Transverse colon (tissue), 4 donors: ENCODE measurements at regions not wholly inside any gene's neighbourhood (a gene's known extent, or its start where the extent isn't known, plus 50 kb on each side); places are given as distances from the start of the nearest gene placed in this dataset.

Experiments used
- DNase-seq: peaks from one replicate; pipeline ENCODE4 v3.0.0-alpha.2; 2019
- H3K27ac ChIP-seq, 4 donors: fragments of 200-600 bp; sonication (generic); 2 replicates each; pipeline ENCODE4 v1.5.1; 2016 to 2018; ENCODE audit warnings: inconsistent platforms in 4 of 4
- H3K27me3 ChIP-seq: fragments of 200-600 bp; sonication (generic); 2 replicates; pipeline ENCODE4 v1.5.1; 2017; ENCODE audit warnings: inconsistent platforms
- H3K36me3 ChIP-seq, 4 donors: fragments of 200-600 bp; sonication (generic); 2 replicates each; pipeline ENCODE4 v1.5.1; 2017 to 2019; ENCODE audit warnings: inconsistent platforms in 4 of 4
- H3K4me1 ChIP-seq, 4 donors: fragments of 200-600 bp; sonication (generic); 2 replicates each; pipeline ENCODE4 v1.5.1; 2017 to 2020; ENCODE audit warnings: inconsistent platforms in 4 of 4
- H3K4me3 ChIP-seq, 4 donors: fragments of 200-600 bp; sonication (generic); 1 replicate in 1 of 4; 2 replicates in 3 of 4; pipeline versions ENCODE4 v1.5.1 to v1.6.1; 2017 to 2019; ENCODE audit warnings: inconsistent platforms in 4 of 4
- H3K9me3 ChIP-seq, 2 donors: fragments of 200-600 bp; sonication (generic); 2 replicates each; pipeline ENCODE4 v1.5.1; 2017 to 2019; ENCODE audit warnings: inconsistent platforms in 2 of 2
- CTCF ChIP-seq, 5 experiments: fragments of 200-600 bp in 3 of 5; fragments of 450-650 bp in 2 of 5; sonication (generic) in 3 of 5; IDR thresholded peaks; 1 replicate in 2 of 5; 2 replicates in 3 of 5; pipeline ENCODE4 v1.5.1; 2016 to 2017; ENCODE audit warnings: antibody characterized with exemption in 5 of 5, inconsistent platforms in 3 of 5, mild to moderate bottlenecking in 2 of 5, moderate library complexity in 1 of 5
- EP300 ChIP-seq: sonication (generic); formaldehyde crosslinking; IDR thresholded peaks from one replicate; pipeline ENCODE4 v1.6.1; 2017; ENCODE audit warnings: antibody characterized with exemption, low read depth
- POLR2A ChIP-seq: fragments of 450-650 bp; IDR thresholded peaks from one replicate; pipeline ENCODE4 v1.6.1; 2016; ENCODE audit warnings: antibody characterized with exemption, mild to moderate bottlenecking, moderate library complexity
- POLR2AphosphoS5 ChIP-seq, 3 donors: sonication (generic); formaldehyde crosslinking; IDR thresholded peaks; one replicate each; pipeline ENCODE4 v1.6.1; 2016; ENCODE audit warnings: antibody characterized with exemption in 3 of 3
- WGBS, 2 donors: methylation state at CpG; one replicate each; pipeline ENCODE4 v1.1.5; 2018; ENCODE audit warnings: low coverage in 1 of 2; 5-methylcytosine and 5-hydroxymethylcytosine counted together
- in situ Hi-C, 4 donors: fragments of 200-750 bp; cut with MboI; loops; one replicate each; pipeline versions ENCODE4 v1.15.0 to v1.15.1; 2017; ENCODE audit warnings: low sequenced_read_pairs in 3 of 4, low pct_ligation_motif_present in 1 of 4, low pct_unique_long_range_greater_than_20kb in 1 of 4
- intact Hi-C: fragments of 100-400 bp; cut with DNase I; formaldehyde crosslinking; loops from one replicate; pipeline ENCODE4 v1.15.1; 2023; ENCODE audit warnings: low total_unique reads

GRCh38 chr5:4191703-4192102 is 596.1 kb downstream of the IRX1 start:
- Histone ChIP-seq H3K36me3 (no peaks in the 10 kb centered on the region), H3K4me3 (no peak overlapping the region), H3K27ac (no peak overlapping the region), H3K27me3 (no peaks in the 10 kb centered on the region), H3K4me1 (no peaks in the 10 kb centered on the region), H3K9me3 (no peaks in the 10 kb centered on the region)
- DNase-seq: no peak
- in situ Hi-C loops (no loop called here), intact Hi-C loops (no loop called here)
- TF ChIP-seq CTCF (IDR thresholded peaks at IDR 0.05) (no peak), EP300 (no peak), POLR2AphosphoS5 (IDR thresholded peaks at IDR 0.05) (no peak), POLR2A (no peak)
- 79 to 89% methylated on average over 5 to 10 of the region's 10 CpGs for WGBS, 2 donors

DNA sequence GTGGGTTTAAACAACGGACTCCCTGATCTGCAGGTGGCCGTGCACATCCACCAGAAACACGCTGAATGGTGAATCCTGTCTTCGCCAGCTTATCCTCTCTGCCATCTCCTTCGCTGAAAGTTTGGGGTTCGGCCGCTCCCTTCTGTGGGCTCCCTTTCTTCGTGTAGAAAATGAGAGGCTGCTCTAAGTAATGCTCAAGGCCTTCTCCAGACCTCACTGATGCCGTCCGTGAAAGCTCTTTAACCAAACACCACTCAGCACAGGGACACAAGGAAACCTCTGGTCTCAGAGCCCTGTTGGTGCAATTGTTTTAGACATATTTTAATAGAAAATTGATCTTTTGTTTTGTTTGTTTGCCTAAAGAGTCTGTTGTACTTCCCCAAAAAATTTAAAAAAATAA is 596.5 kb downstream of the IRX1 start:
- Histone ChIP-seq H3K4me3 (no peak overlapping the region), H3K27me3 (no peaks in the 10 kb centered on the region), H3K4me1 (no peaks in the 10 kb centered on the region), H3K36me3 (no peaks in the 10 kb centered on the region), H3K27ac (no peak overlapping the region), H3K9me3 (no peaks in the 10 kb centered on the region)
- WGBS, 2 donors: 75 to 95% methylated on average over 2 to 10 of the region's 10 CpGs
- TF ChIP-seq POLR2A (no peak), POLR2AphosphoS5 (IDR thresholded peaks at IDR 0.05) (no peak), CTCF (IDR thresholded peaks at IDR 0.05) (no peak), EP300 (no peak)
- intact Hi-C loops (no loop called here), in situ Hi-C loops (no loop called here)
- DNase-seq: no peak

GRCh38 chr5:4196744-4197143 is 601.1 kb downstream of the IRX1 start:
- Histone ChIP-seq H3K4me3 (no peak overlapping the region), H3K27me3 (no peaks in the 10 kb centered on the region), H3K27ac (no peak overlapping the region), H3K36me3 (no peaks in the 10 kb centered on the region), H3K4me1 (no peaks in the 10 kb centered on the region), H3K9me3 (no peaks in the 10 kb centered on the region)
- in situ Hi-C loops (no loop called here), intact Hi-C loops (no loop called here)
- no peak for DNase-seq
- 0 to 56% methylated on average over 1 to 8 of the region's 8 CpGs for WGBS, 2 donors
- TF ChIP-seq POLR2A: no peak
- no peak for TF ChIP-seq POLR2AphosphoS5 (IDR thresholded peaks at IDR 0.05)
- no peak for TF ChIP-seq EP300

- TF ChIP-seq POLR2AphosphoS5 (IDR thresholded peaks at IDR 0.05) (no peak), EP300 (no peak), POLR2A (no peak), CTCF (IDR thresholded peaks at IDR 0.05) (no peak)
- DNase-seq: no peak
- in situ Hi-C loops (no loop called here), intact Hi-C loops (no loop called here)
- H3K27ac ChIP-seq: no peak overlapping the region
- no peaks in the 10 kb centered on the region for H3K4me1 ChIP-seq
- 51 to 71% methylated on average over 4 to 5 of the region's 5 CpGs for WGBS, 2 donors
- H3K36me3 ChIP-seq: no peaks in the 10 kb centered on the region
- H3K9me3 ChIP-seq: no peaks in the 10 kb centered on the region
- no peaks in the 10 kb centered on the region for H3K27me3 ChIP-seq
- no peak overlapping the region for H3K4me3 ChIP-seq
These were observed 601.5 kb downstream of the IRX1 start for GRCh38 chr5:4197151-4197550.

- WGBS, 2 donors: 72% methylated on average over 7 of the region's 7 CpGs; no CpG with 5 or more reads in 1 of the 2 donors
- in situ Hi-C loops (no loop called here), intact Hi-C loops (no loop called here)
- no peaks in the 10 kb centered on the region for H3K9me3 ChIP-seq
- no peaks in the 10 kb centered on the region for H3K27me3 ChIP-seq
- H3K36me3 ChIP-seq: no peaks in the 10 kb centered on the region
- TF ChIP-seq CTCF (IDR thresholded peaks at IDR 0.05) (no peak), POLR2A (no peak), POLR2AphosphoS5 (IDR thresholded peaks at IDR 0.05) (no peak), EP300 (no peak)
- H3K4me1 ChIP-seq: no peaks in the 10 kb centered on the region
- no peak overlapping the region for H3K4me3 ChIP-seq
- no peak for DNase-seq
- H3K27ac ChIP-seq: no peak overlapping the region
These were observed 602.8 kb downstream of the IRX1 start for GRCh38 chr5:4198461-4198860.
